ENCODE measurements at regions not wholly inside any gene's neighbourhood (a gene's known extent, or its start where the extent isn't known, plus 50 kb on each side); places are given as distances from the start of the nearest gene placed in this dataset.

- no peak for TF ChIP-seq POLR2AphosphoS5 (IDR thresholded peaks at IDR 0.05; ENCODE audit: low read depth)
- TF ChIP-seq, protein P1, sequence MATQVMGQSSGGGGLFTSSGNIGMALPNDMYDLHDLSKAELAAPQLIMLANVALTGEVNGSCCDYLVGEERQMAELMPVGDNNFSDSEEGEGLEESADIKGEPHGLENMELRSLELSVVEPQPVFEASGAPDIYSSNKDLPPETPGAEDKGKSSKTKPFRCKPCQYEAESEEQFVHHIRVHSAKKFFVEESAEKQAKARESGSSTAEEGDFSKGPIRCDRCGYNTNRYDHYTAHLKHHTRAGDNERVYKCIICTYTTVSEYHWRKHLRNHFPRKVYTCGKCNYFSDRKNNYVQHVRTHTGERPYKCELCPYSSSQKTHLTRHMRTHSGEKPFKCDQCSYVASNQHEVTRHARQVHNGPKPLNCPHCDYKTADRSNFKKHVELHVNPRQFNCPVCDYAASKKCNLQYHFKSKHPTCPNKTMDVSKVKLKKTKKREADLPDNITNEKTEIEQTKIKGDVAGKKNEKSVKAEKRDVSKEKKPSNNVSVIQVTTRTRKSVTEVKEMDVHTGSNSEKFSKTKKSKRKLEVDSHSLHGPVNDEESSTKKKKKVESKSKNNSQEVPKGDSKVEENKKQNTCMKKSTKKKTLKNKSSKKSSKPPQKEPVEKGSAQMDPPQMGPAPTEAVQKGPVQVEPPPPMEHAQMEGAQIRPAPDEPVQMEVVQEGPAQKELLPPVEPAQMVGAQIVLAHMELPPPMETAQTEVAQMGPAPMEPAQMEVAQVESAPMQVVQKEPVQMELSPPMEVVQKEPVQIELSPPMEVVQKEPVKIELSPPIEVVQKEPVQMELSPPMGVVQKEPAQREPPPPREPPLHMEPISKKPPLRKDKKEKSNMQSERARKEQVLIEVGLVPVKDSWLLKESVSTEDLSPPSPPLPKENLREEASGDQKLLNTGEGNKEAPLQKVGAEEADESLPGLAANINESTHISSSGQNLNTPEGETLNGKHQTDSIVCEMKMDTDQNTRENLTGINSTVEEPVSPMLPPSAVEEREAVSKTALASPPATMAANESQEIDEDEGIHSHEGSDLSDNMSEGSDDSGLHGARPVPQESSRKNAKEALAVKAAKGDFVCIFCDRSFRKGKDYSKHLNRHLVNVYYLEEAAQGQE (IDR thresholded peaks at IDR 0.05; ENCODE audit: insufficient replicate concordance, low read depth) = no peak
- TF ChIP-seq, protein P2, sequence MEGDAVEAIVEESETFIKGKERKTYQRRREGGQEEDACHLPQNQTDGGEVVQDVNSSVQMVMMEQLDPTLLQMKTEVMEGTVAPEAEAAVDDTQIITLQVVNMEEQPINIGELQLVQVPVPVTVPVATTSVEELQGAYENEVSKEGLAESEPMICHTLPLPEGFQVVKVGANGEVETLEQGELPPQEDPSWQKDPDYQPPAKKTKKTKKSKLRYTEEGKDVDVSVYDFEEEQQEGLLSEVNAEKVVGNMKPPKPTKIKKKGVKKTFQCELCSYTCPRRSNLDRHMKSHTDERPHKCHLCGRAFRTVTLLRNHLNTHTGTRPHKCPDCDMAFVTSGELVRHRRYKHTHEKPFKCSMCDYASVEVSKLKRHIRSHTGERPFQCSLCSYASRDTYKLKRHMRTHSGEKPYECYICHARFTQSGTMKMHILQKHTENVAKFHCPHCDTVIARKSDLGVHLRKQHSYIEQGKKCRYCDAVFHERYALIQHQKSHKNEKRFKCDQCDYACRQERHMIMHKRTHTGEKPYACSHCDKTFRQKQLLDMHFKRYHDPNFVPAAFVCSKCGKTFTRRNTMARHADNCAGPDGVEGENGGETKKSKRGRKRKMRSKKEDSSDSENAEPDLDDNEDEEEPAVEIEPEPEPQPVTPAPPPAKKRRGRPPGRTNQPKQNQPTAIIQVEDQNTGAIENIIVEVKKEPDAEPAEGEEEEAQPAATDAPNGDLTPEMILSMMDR (IDR thresholded peaks at IDR 0.05; ENCODE audit: insufficient read depth, low read length) = no peak
- TF ChIP-seq GABPA (IDR thresholded peaks at IDR 0.05; ENCODE audit: low read depth) = no peak
- no peak for TF ChIP-seq SPI1 (IDR thresholded peaks at IDR 0.05; ENCODE audit: borderline replicate concordance, low read depth)
- H3K4me3 ChIP-seq (replicated peaks; ENCODE audit: insufficient read depth, low read length) = no peak overlapping the region
- H3K27ac ChIP-seq (replicated peaks) = no peak overlapping the region
- H3K27me3 ChIP-seq (ENCODE audit: insufficient read depth, poor library complexity, severe bottlenecking) = no peaks in the 10 kb centered on the region
- no peak for DNase-seq (ENCODE audit: low read depth in 1 of 2, low spot score in 1 of 2)
Observed at GRCh38 chr12:24409868-24410267, 460.4 kb upstream of the SOX5 start.

DNA sequence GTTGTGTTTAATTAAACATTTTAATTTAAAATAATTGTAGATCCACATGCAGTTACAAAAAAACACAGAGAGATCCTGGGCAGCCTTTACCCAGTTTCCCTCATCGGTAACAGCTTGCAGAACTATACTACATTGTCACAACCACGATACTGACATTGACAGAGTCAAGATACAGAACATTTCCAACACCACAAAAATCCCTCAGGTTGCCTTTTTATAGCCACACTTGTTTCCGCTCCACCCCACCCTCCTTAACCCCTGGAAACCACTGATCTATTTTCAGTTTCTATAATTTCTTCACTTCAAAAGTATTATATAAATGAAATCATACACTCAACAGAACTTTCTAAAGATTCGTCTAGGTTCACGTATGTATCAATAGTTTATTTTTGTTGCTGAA lies 458.8 kb upstream of the SOX5 start:
- no peaks in the 10 kb centered on the region for H3K27me3 ChIP-seq (ENCODE audit: insufficient read depth, poor library complexity, severe bottlenecking)
- H3K27ac ChIP-seq (replicated peaks) = no peak overlapping the region
- H3K4me3 ChIP-seq (replicated peaks; ENCODE audit: insufficient read depth, low read length) = no peak overlapping the region
- TF ChIP-seq GABPA (IDR thresholded peaks at IDR 0.05; ENCODE audit: low read depth) (no peak), POLR2AphosphoS5 (IDR thresholded peaks at IDR 0.05; ENCODE audit: low read depth) (no peak), SPI1 (IDR thresholded peaks at IDR 0.05; ENCODE audit: borderline replicate concordance, low read depth) (no peak)
- TF ChIP-seq, protein P2 (IDR thresholded peaks at IDR 0.05; ENCODE audit: insufficient read depth, low read length) = no peak
- TF ChIP-seq, protein P1 (IDR thresholded peaks at IDR 0.05; ENCODE audit: insufficient replicate concordance, low read depth) = no peak
- DNase-seq (ENCODE audit: low read depth in 1 of 2, low spot score in 1 of 2) = no peak

DNA sequence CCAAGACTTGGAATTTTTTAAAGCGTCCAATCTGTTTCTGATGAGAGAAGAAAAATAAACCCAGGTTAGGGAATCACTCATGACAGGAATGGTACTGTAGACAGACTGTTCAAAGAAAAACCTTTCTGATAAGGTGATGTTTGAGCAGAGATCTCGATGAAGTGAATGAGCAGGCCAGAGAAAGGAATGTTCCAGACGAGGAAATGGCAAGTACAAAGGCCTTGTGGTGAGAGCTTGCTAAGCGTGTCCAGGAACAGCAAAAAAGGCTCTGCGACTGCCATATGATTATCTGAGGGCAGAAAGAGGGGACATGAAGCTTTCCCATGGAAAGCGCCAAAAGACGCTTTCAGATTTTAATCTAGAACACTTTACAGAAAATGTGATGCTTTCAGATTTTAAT lies 458.4 kb upstream of the SOX5 start:
- H3K27me3 ChIP-seq (ENCODE audit: insufficient read depth, poor library complexity, severe bottlenecking) = no peaks in the 10 kb centered on the region
- H3K4me3 ChIP-seq (replicated peaks; ENCODE audit: insufficient read depth, low read length) = no peak overlapping the region
- H3K27ac ChIP-seq (replicated peaks) = no peak overlapping the region
- TF ChIP-seq GABPA (IDR thresholded peaks at IDR 0.05; ENCODE audit: low read depth) = no peak
- TF ChIP-seq POLR2AphosphoS5 (IDR thresholded peaks at IDR 0.05; ENCODE audit: low read depth) = no peak
- TF ChIP-seq, protein P2 (IDR thresholded peaks at IDR 0.05; ENCODE audit: insufficient read depth, low read length) = no peak
- TF ChIP-seq SPI1 (IDR thresholded peaks at IDR 0.05; ENCODE audit: borderline replicate concordance, low read depth) = no peak
- TF ChIP-seq, protein P1 (IDR thresholded peaks at IDR 0.05; ENCODE audit: insufficient replicate concordance, low read depth) = no peak
- no peak for DNase-seq (ENCODE audit: low read depth in 1 of 2, low spot score in 1 of 2)
